ENCODE measurements at regions not wholly inside any gene's neighbourhood (a gene's known extent, or its start where the extent isn't known, plus 50 kb on each side); places are given as distances from the start of the nearest gene placed in this dataset.

DNA sequence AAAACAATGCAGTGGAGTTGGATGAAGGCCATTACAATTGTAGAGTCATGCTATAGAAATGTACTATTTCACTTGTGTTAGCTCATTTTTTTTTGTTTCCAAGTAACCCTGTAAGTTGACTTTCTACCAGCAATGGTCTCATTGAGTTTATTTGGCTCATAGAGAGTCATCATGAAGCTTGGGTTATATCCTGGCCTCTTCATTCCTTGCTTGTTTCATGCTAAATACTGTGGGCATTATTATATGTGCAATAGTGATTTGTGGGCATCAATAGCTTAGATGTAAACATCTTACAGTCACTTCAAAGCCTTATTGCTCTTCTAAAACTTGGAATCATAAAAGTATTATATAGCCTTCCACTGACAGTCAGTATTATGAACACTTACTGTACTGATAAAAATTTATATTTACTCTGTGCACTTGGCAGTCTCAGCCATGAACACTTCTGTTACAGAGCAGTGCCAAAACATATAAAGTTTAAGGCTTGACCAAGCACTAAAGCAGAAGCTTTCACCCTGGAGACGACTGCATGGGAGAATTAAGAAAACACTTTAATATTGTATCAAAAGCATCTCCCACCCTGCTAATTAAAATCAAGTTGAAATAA, 751.2 kb downstream of the SATB2 start:
- no peak for DNase-seq (ENCODE audit: low spot score)
- Histone ChIP-seq H3K9me2 (replicated peaks; ENCODE audit: insufficient read depth) (no peaks in the 10 kb centered on the region), H3K4me3 (no peak overlapping the region), H3K9me3 (ENCODE audit: low read depth) (no peaks in the 10 kb centered on the region), H3K27me3 (no peaks in the 10 kb centered on the region), H3K27ac (no peak overlapping the region), H4K20me1 (ENCODE audit: insufficient read depth, poor library complexity, severe bottlenecking) (no peaks in the 10 kb centered on the region), H2AFZ (no peak overlapping the region), H3K36me3 (replicated peaks; ENCODE audit: insufficient read depth, low read depth) (no peaks in the 10 kb centered on the region), H3K79me2 (no peaks in the 10 kb centered on the region), H3K4me2 (no peak overlapping the region), H3K4me1 (ENCODE audit: insufficient read depth) (no peaks in the 10 kb centered on the region)
- 65% methylated on average over 1 of the region's 1 CpG for WGBS (ENCODE audit: low lambda C conversion rate, missing lambda C conversion rate)
- TF ChIP-seq EZH2 (IDR thresholded peaks at IDR 0.05; ENCODE audit: borderline replicate concordance) (no peak), EZH2phosphoT487 (IDR thresholded peaks at IDR 0.05; ENCODE audit: low read depth, severe bottlenecking, unreplicated experiment) (no peak), CTCF (IDR thresholded peaks at IDR 0.05; ENCODE audit: poor library complexity) (no peak)

DNA sequence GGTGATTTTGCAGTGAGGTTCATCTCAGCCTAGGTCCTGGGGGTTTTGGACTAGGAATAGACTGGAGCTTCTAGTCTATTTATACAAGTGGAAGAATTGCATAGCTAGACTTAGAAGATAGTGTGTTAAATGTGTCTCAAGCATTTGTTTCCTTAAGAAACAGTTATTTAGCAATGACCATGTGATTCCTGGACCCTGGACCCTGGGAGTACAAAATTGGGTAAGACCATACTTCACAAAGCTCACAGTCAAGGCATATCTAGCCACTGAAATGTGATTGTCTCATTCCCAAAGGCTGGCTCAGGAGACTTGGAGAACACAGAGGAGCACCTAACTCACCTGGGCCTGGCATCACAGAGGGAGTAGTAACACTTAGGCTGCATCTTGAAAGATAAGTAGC, 754.5 kb downstream of the SATB2 start:
- no peaks in the 10 kb centered on the region for H3K79me2 ChIP-seq
- no peaks in the 10 kb centered on the region for H3K9me2 ChIP-seq (replicated peaks; ENCODE audit: insufficient read depth)
- H4K20me1 ChIP-seq (ENCODE audit: insufficient read depth, poor library complexity, severe bottlenecking): no peaks in the 10 kb centered on the region
- H3K4me2 ChIP-seq: no peak overlapping the region
- peaks cover 3% of the 10 kb centered on the region for H3K27me3 ChIP-seq
- no peak overlapping the region for H2AFZ ChIP-seq
- no peaks in the 10 kb centered on the region for H3K4me1 ChIP-seq (ENCODE audit: insufficient read depth)
- no peak for TF ChIP-seq EZH2phosphoT487 (IDR thresholded peaks at IDR 0.05; ENCODE audit: low read depth, severe bottlenecking, unreplicated experiment)
- no peak for TF ChIP-seq CTCF (IDR thresholded peaks at IDR 0.05; ENCODE audit: poor library complexity)
- no peak for TF ChIP-seq EZH2 (IDR thresholded peaks at IDR 0.05; ENCODE audit: borderline replicate concordance)
- no peaks in the 10 kb centered on the region for H3K36me3 ChIP-seq (replicated peaks; ENCODE audit: insufficient read depth, low read depth)
- DNase-seq (ENCODE audit: low spot score): no peak
- H3K9me3 ChIP-seq (ENCODE audit: low read depth): no peaks in the 10 kb centered on the region
- no peak overlapping the region for H3K27ac ChIP-seq
- no peak overlapping the region for H3K4me3 ChIP-seq

DNA sequence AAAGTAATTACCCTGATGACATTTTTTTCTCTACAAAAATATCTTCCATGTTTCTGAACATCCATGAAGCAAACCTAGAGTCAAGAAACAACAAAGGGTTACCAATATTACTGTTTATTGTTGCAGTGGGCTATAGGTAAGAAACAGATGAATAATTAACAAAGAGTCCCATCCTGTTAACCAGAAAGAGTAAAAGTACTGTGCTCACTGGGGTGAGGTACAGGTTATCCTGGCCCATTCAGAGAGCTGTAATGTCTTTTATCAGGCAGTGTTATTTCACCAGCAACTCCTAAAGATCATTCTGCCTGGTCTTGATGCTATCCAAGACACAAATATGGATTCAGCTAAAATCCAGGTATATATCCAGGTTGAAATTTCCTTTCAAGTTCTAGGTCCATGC, 754.9 kb downstream of the SATB2 start:
- H3K9me2 ChIP-seq (replicated peaks; ENCODE audit: insufficient read depth): no peaks in the 10 kb centered on the region
- H3K4me3 ChIP-seq: no peak overlapping the region
- H3K36me3 ChIP-seq (replicated peaks; ENCODE audit: insufficient read depth, low read depth): no peaks in the 10 kb centered on the region
- H3K9me3 ChIP-seq (ENCODE audit: low read depth): no peaks in the 10 kb centered on the region
- no peak overlapping the region for H2AFZ ChIP-seq
- H3K27me3 ChIP-seq: peaks cover 3% of the 10 kb centered on the region
- no peak overlapping the region for H3K27ac ChIP-seq
- H4K20me1 ChIP-seq (ENCODE audit: insufficient read depth, poor library complexity, severe bottlenecking): no peaks in the 10 kb centered on the region
- no peak overlapping the region for H3K4me2 ChIP-seq
- no peak for TF ChIP-seq EZH2 (IDR thresholded peaks at IDR 0.05; ENCODE audit: borderline replicate concordance)
- TF ChIP-seq CTCF (IDR thresholded peaks at IDR 0.05; ENCODE audit: poor library complexity): no peak
- no peak for TF ChIP-seq EZH2phosphoT487 (IDR thresholded peaks at IDR 0.05; ENCODE audit: low read depth, severe bottlenecking, unreplicated experiment)
- DNase-seq (ENCODE audit: low spot score): no peak
- H3K79me2 ChIP-seq: no peaks in the 10 kb centered on the region
- no peaks in the 10 kb centered on the region for H3K4me1 ChIP-seq (ENCODE audit: insufficient read depth)

GRCh38 chr2:198701481-198701880, 756.3 kb downstream of the SATB2 start:
- 97% methylated on average over 1 of the region's 1 CpG for WGBS (ENCODE audit: low lambda C conversion rate, missing lambda C conversion rate)
- H3K36me3 ChIP-seq (replicated peaks; ENCODE audit: insufficient read depth, low read depth): no peaks in the 10 kb centered on the region
- no peak overlapping the region for H3K4me3 ChIP-seq
- no peak overlapping the region for H3K4me2 ChIP-seq
- H3K4me1 ChIP-seq (ENCODE audit: insufficient read depth): no peaks in the 10 kb centered on the region
- H4K20me1 ChIP-seq (ENCODE audit: insufficient read depth, poor library complexity, severe bottlenecking): no peaks in the 10 kb centered on the region
- DNase-seq (ENCODE audit: low spot score): no peak
- no peaks in the 10 kb centered on the region for H3K79me2 ChIP-seq
- H3K27me3 ChIP-seq: peaks cover 3% of the 10 kb centered on the region
- no peaks in the 10 kb centered on the region for H3K9me3 ChIP-seq (ENCODE audit: low read depth)
- no peak overlapping the region for H2AFZ ChIP-seq
- TF ChIP-seq EZH2 (IDR thresholded peaks at IDR 0.05; ENCODE audit: borderline replicate concordance): no peak
- no peaks in the 10 kb centered on the region for H3K9me2 ChIP-seq (replicated peaks; ENCODE audit: insufficient read depth)
- no peak overlapping the region for H3K27ac ChIP-seq

Measured in hepatocyte (in vitro differentiated cells).